ENCODE measurements at regions not wholly inside any gene's neighbourhood (a gene's known extent, or its start where the extent isn't known, plus 50 kb on each side); places are given as distances from the start of the nearest gene placed in this dataset.
A peak's percentile ranks its signal among the peaks of the same experiment; 100 is the strongest.

- no peak for DNase-seq (ENCODE audit: low read depth in 4 of 4, low spot score in 2 of 4)
Observed at GRCh38 chr2:60603533-60604190, 50.2 kb upstream of the BCL11A start.

- no peak for DNase-seq (ENCODE audit: low read depth in 4 of 4, low spot score in 2 of 4)
Observed at GRCh38 chr2:60604486-60605064, 51.1 kb upstream of the BCL11A start.

GRCh38 chr2:60605866-60606265, 52.4 kb upstream of the BCL11A start:
- no peak for DNase-seq (ENCODE audit: low read depth in 4 of 4, low spot score in 2 of 4)

- no peak for DNase-seq (ENCODE audit: low read depth in 4 of 4, low spot score in 2 of 4)
Observed at GRCh38 chr2:60608679-60609078, 55.2 kb upstream of the BCL11A start.

DNA sequence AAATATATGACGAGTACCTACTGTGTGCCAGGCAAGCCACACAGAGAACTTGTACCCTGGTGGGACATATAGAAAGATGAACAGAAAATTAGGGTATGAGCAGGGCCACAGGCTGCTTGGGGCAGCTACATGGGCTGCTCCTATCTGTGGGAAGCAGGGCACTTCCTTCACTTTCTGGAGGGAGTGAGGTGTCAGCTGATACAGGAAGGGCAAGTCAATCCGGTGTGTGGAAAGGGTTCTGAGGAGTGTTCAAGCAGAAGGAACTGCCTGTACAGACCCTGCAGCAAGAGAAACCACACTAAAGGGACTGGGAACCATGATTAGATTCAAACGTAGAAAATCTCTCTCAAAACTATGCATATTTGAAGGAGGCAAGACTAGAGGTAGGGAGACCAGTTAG, 58.6 kb upstream of the BCL11A start:
- no peak for DNase-seq (ENCODE audit: low read depth in 4 of 4, low spot score in 2 of 4)

DNA sequence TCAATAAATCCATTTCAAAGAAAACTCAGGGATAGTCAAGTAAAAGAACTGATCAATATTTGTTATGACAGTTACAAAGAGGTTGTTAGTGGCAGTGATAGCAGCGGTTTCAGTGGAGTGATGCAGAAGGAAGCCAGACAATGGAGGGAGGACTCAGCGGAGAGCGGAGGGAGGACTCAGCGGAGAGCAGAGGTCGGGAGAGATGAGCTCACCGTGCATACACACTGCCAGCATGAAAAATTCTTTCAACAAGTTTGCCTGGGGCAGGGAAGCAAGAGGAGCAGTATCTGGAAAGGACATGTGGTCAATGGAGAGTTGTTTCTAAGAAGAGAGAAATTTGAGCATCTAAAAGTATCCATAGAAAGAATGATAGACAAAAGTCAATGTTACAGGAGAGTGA, 60.9 kb upstream of the BCL11A start:
- DNase-seq (ENCODE audit: low read depth in 4 of 4, low spot score in 2 of 4), result no peak

- DNase-seq (ENCODE audit: low read depth in 4 of 4, low spot score in 2 of 4), result no peak
Observed at GRCh38 chr2:60621688-60622429, 68.4 kb upstream of the BCL11A start.

- no peak for DNase-seq (ENCODE audit: low read depth in 4 of 4, low spot score in 2 of 4)
Observed at GRCh38 chr2:60623040-60623439, 69.6 kb upstream of the BCL11A start.

- no peak for DNase-seq (ENCODE audit: low read depth in 4 of 4, low spot score in 2 of 4)
Observed at GRCh38 chr2:60627412-60627811, 74.0 kb upstream of the BCL11A start.

DNA sequence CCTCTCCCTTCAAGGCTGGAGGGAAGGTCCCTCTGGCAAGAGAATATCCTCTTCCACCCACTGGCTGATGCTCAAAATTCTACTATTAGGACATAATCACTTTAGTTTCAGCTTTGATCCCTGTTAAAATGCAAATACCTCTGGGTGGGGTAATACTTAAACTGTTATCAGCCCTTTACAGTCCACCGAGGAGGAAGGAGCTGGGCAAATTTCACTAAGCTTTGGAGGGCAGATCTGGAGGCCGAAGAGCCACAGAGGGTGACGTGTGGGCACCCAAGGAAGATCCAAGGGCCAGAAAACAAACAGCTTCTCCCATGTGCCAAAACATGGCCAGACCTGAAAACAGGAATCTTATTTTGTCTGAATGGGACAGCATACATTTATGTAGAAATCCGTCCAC, 74.6 kb upstream of the BCL11A start:
- DNase-seq (ENCODE audit: low read depth in 4 of 4, low spot score in 2 of 4), result no peak

DNA sequence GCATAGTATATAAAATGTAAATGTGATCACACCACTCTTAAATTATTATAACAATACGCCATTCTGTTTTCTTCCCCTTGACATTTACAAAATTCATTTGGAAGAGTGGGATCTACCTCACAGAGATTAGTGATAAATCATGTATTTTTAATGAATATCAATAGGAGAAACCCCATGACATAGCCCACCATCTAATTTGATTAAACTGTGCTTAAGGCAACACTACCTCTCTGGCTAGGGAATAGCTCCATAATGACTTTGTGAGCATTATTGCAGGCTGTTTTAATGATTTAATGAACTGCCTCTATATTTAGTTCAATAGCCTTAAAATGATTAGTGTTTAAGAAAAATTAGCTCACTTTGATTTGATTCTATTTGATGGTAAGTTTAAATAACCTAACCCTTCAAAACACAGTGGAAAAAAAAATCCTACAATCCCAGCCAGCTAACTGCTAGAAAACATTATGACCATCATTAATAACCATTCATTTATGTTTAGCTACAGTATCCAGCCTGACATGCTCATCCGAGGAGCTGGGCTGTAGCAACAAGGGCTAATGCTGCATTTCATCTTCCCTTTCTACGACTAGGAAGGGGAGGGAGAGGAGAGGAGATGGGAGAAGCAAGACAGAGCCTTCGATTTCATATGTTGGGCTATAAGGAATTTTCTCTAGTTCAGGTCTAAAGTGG, 75.3 kb upstream of the BCL11A start:
- no peak for DNase-seq (ENCODE audit: low read depth in 4 of 4, low spot score in 2 of 4)

- DNase-seq (ENCODE audit: low read depth in 4 of 4, low spot score in 2 of 4), result no peak
Observed at GRCh38 chr2:60629305-60629662, 75.8 kb upstream of the BCL11A start.

DNA sequence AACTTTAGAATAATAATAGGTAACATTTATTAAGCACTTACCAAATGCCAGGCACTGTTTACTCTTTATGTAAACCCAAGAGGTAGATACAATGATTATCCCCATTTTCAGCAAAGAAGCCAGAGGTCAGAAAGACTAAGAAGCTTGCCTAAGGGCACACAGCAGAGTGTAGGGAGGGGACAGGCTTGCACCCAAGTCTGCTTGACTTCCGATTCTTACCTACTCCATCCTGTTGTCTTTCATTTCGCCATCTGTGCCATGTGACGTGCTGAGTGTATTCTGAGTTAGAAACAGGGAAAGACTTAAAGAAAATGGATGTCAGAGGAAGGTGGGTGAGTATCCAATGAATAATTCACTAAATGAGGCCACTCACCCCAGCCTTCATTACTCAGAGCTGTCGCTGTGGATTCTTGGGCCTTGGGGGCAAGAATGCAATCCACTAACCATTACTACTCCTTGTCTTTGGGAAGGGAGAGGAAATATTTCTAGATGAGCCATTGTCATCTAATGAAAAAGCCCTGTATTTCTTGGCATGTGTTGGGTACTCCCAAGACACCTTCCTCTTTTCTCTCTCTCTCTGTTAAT, 76.4 kb upstream of the BCL11A start:
- DNase-seq (ENCODE audit: low read depth in 4 of 4, low spot score in 2 of 4), result no peak

DNA sequence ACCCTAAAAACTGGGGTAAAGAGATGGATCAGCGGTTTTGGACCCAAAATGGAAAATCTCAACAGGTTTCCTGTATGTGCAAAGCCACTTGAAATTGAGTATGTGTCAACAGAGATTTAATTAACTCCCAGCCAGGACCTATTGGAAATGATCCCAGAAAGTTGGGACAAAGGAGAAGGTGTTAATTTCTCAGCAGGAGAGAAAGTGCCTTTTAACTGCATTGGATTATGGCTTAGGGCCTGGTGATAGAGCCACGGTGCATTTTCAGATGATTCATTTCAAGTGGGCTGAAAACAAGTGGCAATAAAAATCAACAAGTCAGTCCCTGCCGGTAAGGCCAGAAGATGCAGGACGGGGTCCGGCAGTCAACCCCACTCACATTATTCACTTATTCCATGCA, 80.2 kb upstream of the BCL11A start:
- no peak for DNase-seq (ENCODE audit: low read depth in 4 of 4, low spot score in 2 of 4)

DNA sequence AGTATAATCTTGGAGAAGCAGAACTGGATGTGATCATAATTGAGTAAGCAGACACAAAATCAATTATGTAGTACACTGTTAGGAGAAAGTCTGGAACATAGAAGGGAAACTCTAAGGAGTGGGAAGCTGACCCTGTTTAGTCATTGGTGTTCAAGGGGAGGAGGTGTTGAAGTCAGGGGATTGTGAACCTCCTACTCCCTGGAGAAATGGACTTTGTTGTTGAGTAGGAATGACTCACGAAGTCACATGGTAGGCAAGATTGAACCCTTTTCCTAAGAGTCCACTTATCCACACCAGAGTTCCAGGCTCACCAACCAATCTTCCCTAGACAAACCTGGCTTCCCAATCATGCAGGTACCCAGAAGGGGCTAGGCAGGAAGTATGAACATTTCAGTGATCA, 81.0 kb upstream of the BCL11A start:
- no peak for DNase-seq (ENCODE audit: low read depth in 4 of 4, low spot score in 2 of 4)

- peak in 1 of 4 donors; percentile 15 for DNase-seq (ENCODE audit: low read depth in 4 of 4, low spot score in 2 of 4)
Observed at GRCh38 chr2:60641811-60642788, 88.6 kb upstream of the BCL11A start.

- DNase-seq (ENCODE audit: low read depth in 4 of 4, low spot score in 2 of 4), result no peak
Observed at GRCh38 chr2:60643747-60644146, 90.3 kb upstream of the BCL11A start.

GRCh38 chr2:60644951-60645350, 91.5 kb upstream of the BCL11A start:
- DNase-seq (ENCODE audit: low read depth in 4 of 4, low spot score in 2 of 4), result no peak

DNA sequence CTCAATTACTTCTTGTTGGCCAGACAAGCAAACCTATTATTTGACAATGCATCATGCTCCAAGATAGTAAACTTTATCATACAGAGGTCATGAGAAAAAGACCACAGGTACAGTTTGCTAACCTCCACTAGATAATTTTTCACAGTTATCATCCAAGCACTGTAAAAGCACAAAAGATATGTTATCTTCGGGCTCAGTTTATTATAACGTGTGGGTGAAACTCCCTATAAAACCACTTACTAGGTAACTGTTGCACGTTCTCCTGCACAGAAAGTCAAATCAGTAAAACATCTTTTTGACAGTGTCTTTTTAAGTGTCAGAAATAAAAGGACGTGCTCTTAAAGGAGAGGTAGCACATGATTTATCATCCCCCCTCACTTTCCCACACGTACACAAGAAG, 94.7 kb upstream of the BCL11A start:
- no peak for DNase-seq (ENCODE audit: low read depth in 4 of 4, low spot score in 2 of 4)

- DNase-seq (ENCODE audit: low read depth in 4 of 4, low spot score in 2 of 4), result no peak
Observed at GRCh38 chr2:60649721-60650120, 96.3 kb upstream of the BCL11A start.

Measured in left renal cortex interstitium (tissue), 4 donors.